Glomerular visceral epithelial cell (primary cell): ENCODE measurements at regions not wholly inside any gene's neighbourhood (a gene's known extent, or its start where the extent isn't known, plus 50 kb on each side); places are given as distances from the start of the nearest gene placed in this dataset.

Source experiments
- DNase-seq: peaks from one replicate; pipeline ENCODE4 v3.0.0-alpha.2; 2016; ENCODE audit errors: extremely low spot score

GRCh38 chr3:66851894-66852613 lies 146.1 kb upstream of the KBTBD8 start:
- DNase-seq, result no peak

GRCh38 chr3:66854601-66855151 lies 143.4 kb upstream of the KBTBD8 start:
- DNase-seq, result no peak

- DNase-seq, result no peak
These were observed 141.6 kb upstream of the KBTBD8 start for GRCh38 chr3:66856533-66856932.

GRCh38 chr3:66858656-66859381 lies 139.3 kb upstream of the KBTBD8 start:
- no peak for DNase-seq

- peak; percentile 13 for DNase-seq
These were observed 137.3 kb upstream of the KBTBD8 start for GRCh38 chr3:66860771-66861170.

GRCh38 chr3:66863205-66864111 lies 134.6 kb upstream of the KBTBD8 start:
- DNase-seq, result no peak

GRCh38 chr3:66884659-66885058 lies 113.4 kb upstream of the KBTBD8 start:
- no peak for DNase-seq

- peak; percentile 31 for DNase-seq
These were observed 112.6 kb upstream of the KBTBD8 start for GRCh38 chr3:66885326-66886000.

GRCh38 chr3:66889750-66890494 lies 108.2 kb upstream of the KBTBD8 start:
- DNase-seq, result no peak

- DNase-seq, result no peak
These were observed 100.0 kb upstream of the KBTBD8 start for GRCh38 chr3:66898155-66898554.

- no peak for DNase-seq
These were observed 93.8 kb upstream of the KBTBD8 start for GRCh38 chr3:66904336-66904735.

GRCh38 chr3:66904831-66905493 lies 93.1 kb upstream of the KBTBD8 start:
- no peak for DNase-seq

- no peak for DNase-seq
These were observed 91.0 kb upstream of the KBTBD8 start for GRCh38 chr3:66907136-66907535.

- DNase-seq, result no peak
These were observed 87.6 kb upstream of the KBTBD8 start for GRCh38 chr3:66910266-66911055.

- DNase-seq, result no peak
These were observed 85.8 kb upstream of the KBTBD8 start for GRCh38 chr3:66912306-66912705.

GRCh38 chr3:66922058-66922457 lies 76.0 kb upstream of the KBTBD8 start:
- DNase-seq, result no peak

GRCh38 chr3:66923969-66924368 lies 74.1 kb upstream of the KBTBD8 start:
- no peak for DNase-seq

GRCh38 chr3:66928252-66928651 lies 69.9 kb upstream of the KBTBD8 start:
- DNase-seq, result no peak

- DNase-seq, result no peak
These were observed 66.8 kb upstream of the KBTBD8 start for GRCh38 chr3:66931291-66931690.
